SK-N-SH treated with all-trans-retinoic acid at 6 μM for 48 hours (cell line): ENCODE measurements at regions not wholly inside any gene's neighbourhood (a gene's known extent, or its start where the extent isn't known, plus 50 kb on each side); places are given as distances from the start of the nearest gene placed in this dataset.

Experiments used
- ATAC-seq: fragments of 200-7000 bp; cut with Tn5 transposase; 3 replicates; pipeline ENCODE4 v1.9.1; 2020; ENCODE audit warnings: mild to moderate bottlenecking, moderate library complexity
- CREB5 ChIP-seq: fragments of 250-450 bp; sonication (Bioruptor Pico); IDR thresholded peaks from 2 replicates; pipeline ENCODE4 v1.5.1; 2020; ENCODE audit warnings: low read depth, mild to moderate bottlenecking, moderate library complexity
- CSDC2 ChIP-seq: fragments of 250-450 bp; sonication (Bioruptor Pico); IDR thresholded peaks from 2 replicates; pipeline ENCODE4 v1.5.0; 2020; ENCODE audit warnings: mild to moderate bottlenecking, moderate library complexity
- CSRNP3 ChIP-seq: fragments of 250-450 bp; sonication (Bioruptor Pico); IDR thresholded peaks from 2 replicates; pipeline ENCODE4 v1.5.1; 2021; ENCODE audit warnings: mild to moderate bottlenecking, moderate library complexity
- ESRRG ChIP-seq: fragments of 250-450 bp; sonication (Bioruptor Pico); IDR thresholded peaks from 2 replicates; pipeline ENCODE4 v1.6.1; 2021; ENCODE audit warnings: mild to moderate bottlenecking
- GLIS3 ChIP-seq: fragments of 250-450 bp; sonication (Bioruptor Pico); IDR thresholded peaks from 2 replicates; pipeline ENCODE4 v1.5.0; 2020; ENCODE audit warnings: mild to moderate bottlenecking, moderate library complexity
- PATZ1 ChIP-seq: fragments of 250-450 bp; sonication (Bioruptor Pico); IDR thresholded peaks from 2 replicates; pipeline ENCODE4 v1.8.0; 2020; ENCODE audit warnings: mild to moderate bottlenecking, moderate library complexity, borderline replicate concordance
- POU6F1 ChIP-seq: fragments of 250-450 bp; sonication (Bioruptor Pico); IDR thresholded peaks from 2 replicates; pipeline ENCODE4 v1.8.0; 2021; ENCODE audit warnings: low read depth, mild to moderate bottlenecking, moderate library complexity, borderline replicate concordance
- PPARA ChIP-seq: fragments of 250-450 bp; sonication (Bioruptor Pico); IDR thresholded peaks from 2 replicates; pipeline ENCODE4 v1.5.0; 2020; ENCODE audit warnings: mild to moderate bottlenecking, borderline replicate concordance
- SNAI2 ChIP-seq: fragments of 250-450 bp; sonication (Bioruptor Pico); IDR thresholded peaks from 2 replicates; pipeline ENCODE4 v1.5.0; 2020; ENCODE audit warnings: mild to moderate bottlenecking, moderate library complexity
- TCF4 ChIP-seq: fragments of 250-450 bp; sonication (Bioruptor Pico); IDR thresholded peaks from 2 replicates; pipeline ENCODE4 v1.8.0; 2021; ENCODE audit warnings: mild to moderate bottlenecking, moderate library complexity, borderline replicate concordance
- TOX ChIP-seq: fragments of 250-450 bp; sonication (Bioruptor Pico); IDR thresholded peaks from 2 replicates; pipeline ENCODE4 v1.8.0; 2021; ENCODE audit warnings: mild to moderate bottlenecking, moderate library complexity, borderline replicate concordance
- ZC3H10 ChIP-seq: fragments of 250-450 bp; sonication (Bioruptor Pico); IDR thresholded peaks from 2 replicates; pipeline ENCODE4 v1.5.1; 2021; ENCODE audit warnings: mild to moderate bottlenecking, moderate library complexity
- ZFP3 ChIP-seq: fragments of 250-450 bp; sonication (Bioruptor Pico); IDR thresholded peaks from 2 replicates; pipeline ENCODE4 v1.5.0; 2020; ENCODE audit warnings: mild to moderate bottlenecking, moderate library complexity
- ZFP30 ChIP-seq: fragments of 450-650 bp; formaldehyde crosslinking; IDR thresholded peaks from 2 replicates; pipeline ENCODE4 v1.5.0; 2022; ENCODE audit warnings: mild to moderate bottlenecking, moderate library complexity
- ZNF565 ChIP-seq: fragments of 450-650 bp; formaldehyde crosslinking; conservative IDR thresholded peaks from 2 replicates; pipeline ENCODE4 v1.5.0; 2020; ENCODE audit warnings: low read depth, mild to moderate bottlenecking, moderate library complexity
- ZNF70 ChIP-seq: fragments of 450-650 bp; formaldehyde crosslinking; IDR thresholded peaks from 2 replicates; pipeline ENCODE4 v1.5.0; 2020; ENCODE audit warnings: mild to moderate bottlenecking, moderate library complexity
- ZNF8 ChIP-seq: fragments of 450-650 bp; formaldehyde crosslinking; IDR thresholded peaks from 2 replicates; pipeline ENCODE4 v1.5.0; 2020; ENCODE audit warnings: mild to moderate bottlenecking, moderate library complexity

GRCh38 chr2:12087671-12088380 is 341.4 kb downstream of the LPIN1 start:
- no peak for ATAC-seq
- TF ChIP-seq ZFP3 (CRISPR knock-in tag) (no peak), ZNF70 (CRISPR knock-in tag) (no peak), TOX (CRISPR knock-in tag) (no peak), SNAI2 (CRISPR knock-in tag) (no peak), GLIS3 (CRISPR knock-in tag) (no peak), PPARA (no peak), ZFP30 (no peak), CSRNP3 (CRISPR knock-in tag) (no peak), PATZ1 (CRISPR knock-in tag) (no peak), ZC3H10 (no peak)

GRCh38 chr2:12089001-12089400 is 342.6 kb downstream of the LPIN1 start:
- ATAC-seq, result no peak
- TF ChIP-seq CSDC2 (CRISPR knock-in tag), result no peak
- no peak for TF ChIP-seq CREB5
- no peak for TF ChIP-seq ESRRG (CRISPR knock-in tag)
- TF ChIP-seq PATZ1 (CRISPR knock-in tag), result no peak

GRCh38 chr2:12089496-12089895 is 343.1 kb downstream of the LPIN1 start:
- no peak for ATAC-seq
- TF ChIP-seq TCF4 (CRISPR knock-in tag), result no peak
- TF ChIP-seq ESRRG (CRISPR knock-in tag), result no peak
- no peak for TF ChIP-seq CSRNP3 (CRISPR knock-in tag)
- no peak for TF ChIP-seq PATZ1 (CRISPR knock-in tag)
- TF ChIP-seq ZNF565 (CRISPR knock-in tag), result no peak
- TF ChIP-seq, all 23 proteins: peak for 0

GRCh38 chr2:12090072-12090471 is 343.6 kb downstream of the LPIN1 start:
- no peak for ATAC-seq
- TF ChIP-seq POU6F1 (CRISPR knock-in tag) (no peak), ZNF8 (CRISPR knock-in tag) (no peak), PPARA (no peak), CSDC2 (CRISPR knock-in tag) (no peak), GLIS3 (CRISPR knock-in tag) (no peak), CREB5 (no peak), ZC3H10 (no peak), ZNF70 (CRISPR knock-in tag) (no peak), PATZ1 (CRISPR knock-in tag) (no peak)
